ENCODE measurements at regions not wholly inside any gene's neighbourhood (a gene's known extent, or its start where the extent isn't known, plus 50 kb on each side); places are given as distances from the start of the nearest gene placed in this dataset.

- H3K27me3 ChIP-seq (ENCODE audit: control insufficient read depth in 4 of 4, insufficient read depth in 4 of 4, low read length in 3 of 4), result no peaks in the 10 kb centered on the region
- 93% methylated on average over 1 of the region's 1 CpG for WGBS
- no peaks in the 10 kb centered on the region for H3K36me3 ChIP-seq (ENCODE audit: control insufficient read depth in 4 of 4, insufficient read depth in 3 of 4, low read depth in 1 of 4, low read length in 3 of 4)
- no peak overlapping the region for H3K9ac ChIP-seq (ENCODE audit: low read depth in 1 of 2, low read length in 2 of 2)
- no peak for DNase-seq (ENCODE audit: low spot score)
- H3K4me3 ChIP-seq (ENCODE audit: low read depth in 1 of 3, low read length in 3 of 3), result no peak overlapping the region
- TF ChIP-seq GABPA (IDR thresholded peaks at IDR 0.05 in 1 of 2, conservative IDR thresholded peaks at IDR 0.05 in 1 of 2), result no peak
- no peak for TF ChIP-seq HNF4A (conservative IDR thresholded peaks at IDR 0.05)
- TF ChIP-seq FOXA1 (IDR thresholded peaks at IDR 0.05), result no peak
- H3K4me1 ChIP-seq (ENCODE audit: control insufficient read depth in 4 of 4, insufficient read depth in 4 of 4, low read length in 3 of 4), result peaks cover 0 to 3% (median under 1%) of the 10 kb centered on the region in 4 donors
- no peaks in the 10 kb centered on the region for H3K9me3 ChIP-seq (ENCODE audit: control insufficient read depth in 4 of 4, low read length in 3 of 4)
- no peak overlapping the region for H3K27ac ChIP-seq (ENCODE audit: low read depth in 1 of 2, low read length in 2 of 2)
Observed at GRCh38 chr12:18939051-18939450, 190.5 kb upstream of the PLEKHA5 start.

GRCh38 chr12:18942669-18943068, 186.9 kb upstream of the PLEKHA5 start:
- Histone ChIP-seq H3K9me3 (ENCODE audit: control insufficient read depth in 4 of 4, low read length in 3 of 4) (no peaks in the 10 kb centered on the region), H3K27ac (ENCODE audit: low read depth in 1 of 2, low read length in 2 of 2) (no peak overlapping the region), H3K4me1 (ENCODE audit: control insufficient read depth in 4 of 4, insufficient read depth in 4 of 4, low read length in 3 of 4) (peaks cover 0 to 3% (median under 1%) of the 10 kb centered on the region in 4 donors), H3K36me3 (ENCODE audit: control insufficient read depth in 4 of 4, insufficient read depth in 3 of 4, low read depth in 1 of 4, low read length in 3 of 4) (no peaks in the 10 kb centered on the region), H3K9ac (ENCODE audit: low read depth in 1 of 2, low read length in 2 of 2) (no peak overlapping the region), H3K27me3 (ENCODE audit: control insufficient read depth in 4 of 4, insufficient read depth in 4 of 4, low read length in 3 of 4) (no peaks in the 10 kb centered on the region), H3K4me3 (ENCODE audit: low read depth in 1 of 3, low read length in 3 of 3) (no peak overlapping the region)
- TF ChIP-seq SP1 (IDR thresholded peaks at IDR 0.05), result no peak
- 90% methylated on average over 2 of the region's 2 CpGs for WGBS
- no peak for DNase-seq (ENCODE audit: low spot score)

DNA sequence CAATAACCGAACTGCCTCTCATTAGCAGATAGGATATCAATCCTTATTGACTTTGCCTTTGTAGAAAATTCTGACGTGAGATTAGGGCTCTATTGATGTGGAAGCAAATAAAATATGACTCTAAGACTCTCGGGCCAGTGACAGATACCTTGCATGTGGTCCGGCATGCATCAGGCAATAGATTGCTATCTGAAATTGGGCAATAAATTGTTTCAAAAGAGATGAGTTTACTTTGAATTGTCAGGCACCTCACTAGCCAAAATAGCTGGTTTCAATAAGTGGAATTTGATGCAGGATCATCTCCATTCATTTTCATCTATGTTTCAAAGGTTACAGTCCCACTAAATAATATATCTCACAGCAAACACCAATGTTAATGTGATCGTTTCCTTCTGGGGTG, 186.3 kb upstream of the PLEKHA5 start:
- no peaks in the 10 kb centered on the region for H3K27me3 ChIP-seq (ENCODE audit: control insufficient read depth in 4 of 4, insufficient read depth in 4 of 4, low read length in 3 of 4)
- no peaks in the 10 kb centered on the region for H3K9me3 ChIP-seq (ENCODE audit: control insufficient read depth in 4 of 4, low read length in 3 of 4)
- WGBS, result 34% methylated on average over 5 of the region's 5 CpGs
- H3K36me3 ChIP-seq (ENCODE audit: control insufficient read depth in 4 of 4, insufficient read depth in 3 of 4, low read depth in 1 of 4, low read length in 3 of 4), result no peaks in the 10 kb centered on the region
- peak in 1 of 2 donors; percentile 45 for TF ChIP-seq RXRA (IDR thresholded peaks at IDR 0.05)
- no peak for TF ChIP-seq GABPA (IDR thresholded peaks at IDR 0.05 in 1 of 2, conservative IDR thresholded peaks at IDR 0.05 in 1 of 2)
- no peak for TF ChIP-seq NR2F2 (IDR thresholded peaks at IDR 0.05)
- TF ChIP-seq JUND (IDR thresholded peaks at IDR 0.05), result no peak
- TF ChIP-seq, protein P1, sequence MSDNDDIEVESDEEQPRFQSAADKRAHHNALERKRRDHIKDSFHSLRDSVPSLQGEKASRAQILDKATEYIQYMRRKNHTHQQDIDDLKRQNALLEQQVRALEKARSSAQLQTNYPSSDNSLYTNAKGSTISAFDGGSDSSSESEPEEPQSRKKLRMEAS (IDR thresholded peaks at IDR 0.05), result no peak
- TF ChIP-seq FOXA1 (IDR thresholded peaks at IDR 0.05), result no peak
- peak in 1 of 2 donors; percentile 35 for TF ChIP-seq HNF4A (conservative IDR thresholded peaks at IDR 0.05)
- TF ChIP-seq RAD21 (IDR thresholded peaks at IDR 0.05), result peak; percentile 35 to 57
- TF ChIP-seq FOXA2 (IDR thresholded peaks at IDR 0.05), result peak; percentile 32
- no peak for TF ChIP-seq ATF3 (IDR thresholded peaks at IDR 0.05)
- peak; percentile 27 for TF ChIP-seq YY1 (IDR thresholded peaks at IDR 0.05)
- TF ChIP-seq, protein P2, sequence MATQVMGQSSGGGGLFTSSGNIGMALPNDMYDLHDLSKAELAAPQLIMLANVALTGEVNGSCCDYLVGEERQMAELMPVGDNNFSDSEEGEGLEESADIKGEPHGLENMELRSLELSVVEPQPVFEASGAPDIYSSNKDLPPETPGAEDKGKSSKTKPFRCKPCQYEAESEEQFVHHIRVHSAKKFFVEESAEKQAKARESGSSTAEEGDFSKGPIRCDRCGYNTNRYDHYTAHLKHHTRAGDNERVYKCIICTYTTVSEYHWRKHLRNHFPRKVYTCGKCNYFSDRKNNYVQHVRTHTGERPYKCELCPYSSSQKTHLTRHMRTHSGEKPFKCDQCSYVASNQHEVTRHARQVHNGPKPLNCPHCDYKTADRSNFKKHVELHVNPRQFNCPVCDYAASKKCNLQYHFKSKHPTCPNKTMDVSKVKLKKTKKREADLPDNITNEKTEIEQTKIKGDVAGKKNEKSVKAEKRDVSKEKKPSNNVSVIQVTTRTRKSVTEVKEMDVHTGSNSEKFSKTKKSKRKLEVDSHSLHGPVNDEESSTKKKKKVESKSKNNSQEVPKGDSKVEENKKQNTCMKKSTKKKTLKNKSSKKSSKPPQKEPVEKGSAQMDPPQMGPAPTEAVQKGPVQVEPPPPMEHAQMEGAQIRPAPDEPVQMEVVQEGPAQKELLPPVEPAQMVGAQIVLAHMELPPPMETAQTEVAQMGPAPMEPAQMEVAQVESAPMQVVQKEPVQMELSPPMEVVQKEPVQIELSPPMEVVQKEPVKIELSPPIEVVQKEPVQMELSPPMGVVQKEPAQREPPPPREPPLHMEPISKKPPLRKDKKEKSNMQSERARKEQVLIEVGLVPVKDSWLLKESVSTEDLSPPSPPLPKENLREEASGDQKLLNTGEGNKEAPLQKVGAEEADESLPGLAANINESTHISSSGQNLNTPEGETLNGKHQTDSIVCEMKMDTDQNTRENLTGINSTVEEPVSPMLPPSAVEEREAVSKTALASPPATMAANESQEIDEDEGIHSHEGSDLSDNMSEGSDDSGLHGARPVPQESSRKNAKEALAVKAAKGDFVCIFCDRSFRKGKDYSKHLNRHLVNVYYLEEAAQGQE (IDR thresholded peaks at IDR 0.05), result no peak
- no peak for TF ChIP-seq TAF1 (conservative IDR thresholded peaks at IDR 0.05)
- TF ChIP-seq CTCF (IDR thresholded peaks at IDR 0.05; ENCODE audit: low read depth, low read length, missing input control), result no peak
- TF ChIP-seq, protein P3, sequence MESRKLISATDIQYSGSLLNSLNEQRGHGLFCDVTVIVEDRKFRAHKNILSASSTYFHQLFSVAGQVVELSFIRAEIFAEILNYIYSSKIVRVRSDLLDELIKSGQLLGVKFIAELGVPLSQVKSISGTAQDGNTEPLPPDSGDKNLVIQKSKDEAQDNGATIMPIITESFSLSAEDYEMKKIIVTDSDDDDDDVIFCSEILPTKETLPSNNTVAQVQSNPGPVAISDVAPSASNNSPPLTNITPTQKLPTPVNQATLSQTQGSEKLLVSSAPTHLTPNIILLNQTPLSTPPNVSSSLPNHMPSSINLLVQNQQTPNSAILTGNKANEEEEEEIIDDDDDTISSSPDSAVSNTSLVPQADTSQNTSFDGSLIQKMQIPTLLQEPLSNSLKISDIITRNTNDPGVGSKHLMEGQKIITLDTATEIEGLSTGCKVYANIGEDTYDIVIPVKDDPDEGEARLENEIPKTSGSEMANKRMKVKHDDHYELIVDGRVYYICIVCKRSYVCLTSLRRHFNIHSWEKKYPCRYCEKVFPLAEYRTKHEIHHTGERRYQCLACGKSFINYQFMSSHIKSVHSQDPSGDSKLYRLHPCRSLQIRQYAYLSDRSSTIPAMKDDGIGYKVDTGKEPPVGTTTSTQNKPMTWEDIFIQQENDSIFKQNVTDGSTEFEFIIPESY (IDR thresholded peaks at IDR 0.05), result peak; percentile 19
- TF ChIP-seq HNF4G (IDR thresholded peaks at IDR 0.05), result no peak
- TF ChIP-seq EGR1 (IDR thresholded peaks at IDR 0.05; ENCODE audit: low read depth in 2 of 2), result no peak
- no peak for TF ChIP-seq SP1 (IDR thresholded peaks at IDR 0.05)
- H3K4me1 ChIP-seq (ENCODE audit: control insufficient read depth in 4 of 4, insufficient read depth in 4 of 4, low read length in 3 of 4), result peaks cover 0 to 3% (median under 1%) of the 10 kb centered on the region in 4 donors
- no peak overlapping the region for H3K27ac ChIP-seq (ENCODE audit: low read depth in 1 of 2, low read length in 2 of 2)
- no peak overlapping the region for H3K4me3 ChIP-seq (ENCODE audit: low read depth in 1 of 3, low read length in 3 of 3)
- no peak overlapping the region for H3K9ac ChIP-seq (ENCODE audit: low read depth in 1 of 2, low read length in 2 of 2)
- no peak for DNase-seq (ENCODE audit: low spot score)

All from liver (tissue), 8 donors.